Dedifferentiated amniotic fluid mesenchymal stem cell (primary cell): ENCODE measurements at regions not wholly inside any gene's neighbourhood (a gene's known extent, or its start where the extent isn't known, plus 50 kb on each side); places are given as distances from the start of the nearest gene placed in this dataset.
"Not testable (repeated sequence)": the region's sequence is repeated elsewhere in the genome, so short reads cannot be mapped to it uniquely, and the experiment has no call there.

Source experiments
- DNase-seq: peaks from one replicate; pipeline ENCODE4 v3.0.0-alpha.2; 2016; ENCODE audit errors: extremely low spot score

GRCh38 chr16:76970745-76971099 is 220.3 kb upstream of the MON1B start:
- DNase-seq = no peak

GRCh38 chr16:76976101-76976500 is 214.9 kb upstream of the MON1B start:
- no peak for DNase-seq

GRCh38 chr16:76976756-76977155 is 214.2 kb upstream of the MON1B start:
- DNase-seq = no peak

- no peak for DNase-seq
Measured at GRCh38 chr16:76984196-76984595, 206.8 kb upstream of the MON1B start.

GRCh38 chr16:76985392-76986045 is 205.5 kb upstream of the MON1B start:
- DNase-seq = no peak

- no peak for DNase-seq
Measured at GRCh38 chr16:76988526-76988925, 202.5 kb upstream of the MON1B start.

GRCh38 chr16:77002644-77003043 is 188.3 kb upstream of the MON1B start:
- no peak for DNase-seq

- DNase-seq = no peak
Measured at GRCh38 chr16:77009453-77009852, 181.5 kb upstream of the MON1B start.

- no peak for DNase-seq
Measured at GRCh38 chr16:77014441-77014840, 176.5 kb upstream of the MON1B start.

- DNase-seq = no peak
Measured at GRCh38 chr16:77030600-77030999, 160.4 kb upstream of the MON1B start.

- no peak for DNase-seq
Measured at GRCh38 chr16:77033516-77033915, 157.5 kb upstream of the MON1B start.

GRCh38 chr16:77035361-77035760 is 155.6 kb upstream of the MON1B start:
- DNase-seq = no peak

GRCh38 chr16:77037696-77038347 is 153.2 kb upstream of the MON1B start:
- DNase-seq = no peak

GRCh38 chr16:77041468-77041867 is 149.5 kb upstream of the MON1B start:
- no peak for DNase-seq

GRCh38 chr16:77043076-77043475 is 147.9 kb upstream of the MON1B start:
- peak; percentile 22 for DNase-seq

GRCh38 chr16:77046206-77046605 is 144.8 kb upstream of the MON1B start:
- DNase-seq = no peak

- no peak for DNase-seq
Measured at GRCh38 chr16:77048085-77048484, 142.9 kb upstream of the MON1B start.

GRCh38 chr16:77049577-77049976 is 141.4 kb upstream of the MON1B start:
- no peak for DNase-seq

GRCh38 chr16:77056597-77056996 is 134.4 kb upstream of the MON1B start:
- DNase-seq = not testable (repeated sequence)

GRCh38 chr16:77057161-77057774 is 133.7 kb upstream of the MON1B start:
- no peak for DNase-seq

GRCh38 chr16:77059446-77059845 is 131.5 kb upstream of the MON1B start:
- DNase-seq = no peak

- no peak for DNase-seq
Measured at GRCh38 chr16:77060614-77061013, 130.4 kb upstream of the MON1B start.
